ENCODE measurements at regions not wholly inside any gene's neighbourhood (a gene's known extent, or its start where the extent isn't known, plus 50 kb on each side); places are given as distances from the start of the nearest gene placed in this dataset.

GRCh38 chr5:147063943-147064342 is 170.9 kb upstream of the STK32A start:
- no peak for TF ChIP-seq CTCF (IDR thresholded peaks at IDR 0.05)
- no peak overlapping the region for H3K4me3 Mint-ChIP-seq

GRCh38 chr5:147065071-147065470 is 169.8 kb upstream of the STK32A start:
- Mint-ChIP-seq H3K36me3 (no peaks in the 10 kb centered on the region), H3K9me3 (peaks cover 0 to 3% (median 1%) of the 10 kb centered on the region in 7 donors), H3K27me3 (ENCODE audit: low read depth in 3 of 3) (peaks cover 0 to 3% (median 0%) of the 10 kb centered on the region in 3 donors), H3K27ac (no peak overlapping the region), H3K4me3 (no peak overlapping the region), H3K4me1 (no peaks in the 10 kb centered on the region)
- Histone ChIP-seq H2AFZ (ENCODE audit: insufficient read depth, low read depth, low read length, poor library complexity, severe bottlenecking) (no peak overlapping the region), H3K27me3 (ENCODE audit: control insufficient read depth in 2 of 2, insufficient read depth in 2 of 2, low read length in 2 of 2) (no peaks in the 10 kb centered on the region), H3K79me2 (ENCODE audit: insufficient read depth, low read length) (no peaks in the 10 kb centered on the region), H3K9ac (ENCODE audit: insufficient read depth, low read length, poor library complexity, severe bottlenecking) (no peak overlapping the region), H3K9me3 (replicated peaks in 1 of 2; ENCODE audit: control insufficient read depth in 1 of 2, insufficient read depth in 1 of 2, low read length in 2 of 2) (no peaks in the 10 kb centered on the region), H4K20me1 (ENCODE audit: insufficient read depth, low read length) (no peaks in the 10 kb centered on the region), H3K36me3 (replicated peaks in 1 of 2; ENCODE audit: control insufficient read depth in 1 of 2, insufficient read depth in 2 of 2, low read length in 2 of 2) (no peaks in the 10 kb centered on the region), H3K4me2 (replicated peaks; ENCODE audit: extremely low read depth, low read length, poor library complexity, severe bottlenecking) (no peak overlapping the region), H3K27ac (ENCODE audit: low read depth in 1 of 2, low read length in 2 of 2) (no peak overlapping the region), H3K4me3 (replicated peaks in 1 of 3; ENCODE audit: low read depth in 2 of 3, low read length in 3 of 3) (no peak overlapping the region), H3K4me1 (ENCODE audit: control insufficient read depth in 1 of 2, insufficient read depth in 2 of 2, low read length in 2 of 2) (no peaks in the 10 kb centered on the region)
- no peak for TF ChIP-seq CTCF (IDR thresholded peaks at IDR 0.05)
- no peak for DNase-seq
- intact Hi-C loops (cut with micrococcal nuclease) = no loop called here
- 86% methylated on average over 1 of the region's 1 CpG for WGBS (ENCODE audit: insufficient coverage)

More at GRCh38 chr5:147063943-147064342, 170.9 kb upstream of the STK32A start:
- Histone ChIP-seq H4K20me1 (ENCODE audit: insufficient read depth, low read length) (no peaks in the 10 kb centered on the region), H3K9me3 (replicated peaks in 1 of 2; ENCODE audit: control insufficient read depth in 1 of 2, insufficient read depth in 1 of 2, low read length in 2 of 2) (no peaks in the 10 kb centered on the region), H3K4me3 (replicated peaks in 1 of 3; ENCODE audit: low read depth in 2 of 3, low read length in 3 of 3) (no peak overlapping the region), H3K9ac (ENCODE audit: insufficient read depth, low read length, poor library complexity, severe bottlenecking) (no peak overlapping the region), H3K36me3 (replicated peaks in 1 of 2; ENCODE audit: control insufficient read depth in 1 of 2, insufficient read depth in 2 of 2, low read length in 2 of 2) (no peaks in the 10 kb centered on the region), H2AFZ (ENCODE audit: insufficient read depth, low read depth, low read length, poor library complexity, severe bottlenecking) (no peak overlapping the region), H3K27me3 (ENCODE audit: control insufficient read depth in 2 of 2, insufficient read depth in 2 of 2, low read length in 2 of 2) (no peaks in the 10 kb centered on the region), H3K79me2 (ENCODE audit: insufficient read depth, low read length) (no peaks in the 10 kb centered on the region), H3K4me1 (ENCODE audit: control insufficient read depth in 1 of 2, insufficient read depth in 2 of 2, low read length in 2 of 2) (no peaks in the 10 kb centered on the region), H3K27ac (ENCODE audit: low read depth in 1 of 2, low read length in 2 of 2) (no peak overlapping the region), H3K4me2 (replicated peaks; ENCODE audit: extremely low read depth, low read length, poor library complexity, severe bottlenecking) (no peak overlapping the region)
- H3K9me3 Mint-ChIP-seq = peaks cover 0 to 2% (median 0%) of the 10 kb centered on the region in 7 donors
- no CpG with 5 or more reads among the region's 2 CpGs for WGBS (ENCODE audit: insufficient coverage)
- no peak overlapping the region for H3K27ac Mint-ChIP-seq
- H3K36me3 Mint-ChIP-seq = no peaks in the 10 kb centered on the region
- intact Hi-C loops (cut with micrococcal nuclease) = no loop called here
- peaks cover 0 to 3% (median 2%) of the 10 kb centered on the region in 3 donors for H3K27me3 Mint-ChIP-seq (ENCODE audit: low read depth in 3 of 3)
- DNase-seq = no peak
- H3K4me1 Mint-ChIP-seq = no peaks in the 10 kb centered on the region

All from CD14-positive monocyte (primary cell).